OCI-LY7 (cell line): ENCODE measurements at regions not wholly inside any gene's neighbourhood (a gene's known extent, or its start where the extent isn't known, plus 50 kb on each side); places are given as distances from the start of the nearest gene placed in this dataset.

Source experiments
- CTCF ChIP-seq: fragments of 200-600 bp; sonication (generic); conservative IDR thresholded peaks from 2 replicates; pipeline ENCODE4 v1.5.1; 2014; ENCODE audit warnings: mild to moderate bottlenecking, antibody characterized with exemption, low read length, moderate library complexity, mixed read lengths
- EZH2phosphoT487 ChIP-seq: fragments of 200-600 bp; sonication (generic); IDR thresholded peaks from 2 replicates; pipeline ENCODE4 v1.6.1; 2018; ENCODE audit warnings: low read depth, borderline replicate concordance, mild to moderate bottlenecking, mixed run types, antibody characterized with exemption, low read length, moderate library complexity, mixed read lengths

- no peak for TF ChIP-seq CTCF
- no peak for TF ChIP-seq EZH2phosphoT487
These were observed 52.6 kb upstream of the OTX2 start for GRCh38 chr14:56862836-56863235.
